ENCODE measurements at regions not wholly inside any gene's neighbourhood (a gene's known extent, or its start where the extent isn't known, plus 50 kb on each side); places are given as distances from the start of the nearest gene placed in this dataset.

DNA sequence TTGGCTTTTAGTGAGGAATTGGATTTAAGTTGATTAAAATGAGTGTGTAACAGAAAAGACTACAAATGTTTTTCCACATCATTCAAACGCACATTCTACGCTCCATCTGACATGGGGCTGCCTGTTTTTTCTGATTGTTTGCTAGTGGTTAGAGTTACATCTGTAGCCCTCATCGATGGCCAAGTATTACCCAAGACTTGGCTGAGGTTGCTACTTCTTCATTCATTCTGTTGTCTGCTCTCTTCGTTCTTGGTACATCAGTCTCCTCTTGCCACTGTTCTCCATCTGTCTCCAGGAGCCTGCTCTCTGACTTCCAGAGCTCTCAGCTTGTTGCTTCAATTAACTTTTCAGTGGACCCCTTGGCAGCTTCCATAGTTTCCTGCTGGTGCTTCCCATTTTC, 1844.6 kb upstream of the TENM3 start:
- TF ChIP-seq ZFX (IDR thresholded peaks at IDR 0.05) = no peak
- TF ChIP-seq, protein P1, sequence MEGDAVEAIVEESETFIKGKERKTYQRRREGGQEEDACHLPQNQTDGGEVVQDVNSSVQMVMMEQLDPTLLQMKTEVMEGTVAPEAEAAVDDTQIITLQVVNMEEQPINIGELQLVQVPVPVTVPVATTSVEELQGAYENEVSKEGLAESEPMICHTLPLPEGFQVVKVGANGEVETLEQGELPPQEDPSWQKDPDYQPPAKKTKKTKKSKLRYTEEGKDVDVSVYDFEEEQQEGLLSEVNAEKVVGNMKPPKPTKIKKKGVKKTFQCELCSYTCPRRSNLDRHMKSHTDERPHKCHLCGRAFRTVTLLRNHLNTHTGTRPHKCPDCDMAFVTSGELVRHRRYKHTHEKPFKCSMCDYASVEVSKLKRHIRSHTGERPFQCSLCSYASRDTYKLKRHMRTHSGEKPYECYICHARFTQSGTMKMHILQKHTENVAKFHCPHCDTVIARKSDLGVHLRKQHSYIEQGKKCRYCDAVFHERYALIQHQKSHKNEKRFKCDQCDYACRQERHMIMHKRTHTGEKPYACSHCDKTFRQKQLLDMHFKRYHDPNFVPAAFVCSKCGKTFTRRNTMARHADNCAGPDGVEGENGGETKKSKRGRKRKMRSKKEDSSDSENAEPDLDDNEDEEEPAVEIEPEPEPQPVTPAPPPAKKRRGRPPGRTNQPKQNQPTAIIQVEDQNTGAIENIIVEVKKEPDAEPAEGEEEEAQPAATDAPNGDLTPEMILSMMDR (conservative IDR thresholded peaks at IDR 0.05) = no peak
- no peak overlapping the region for H3K27ac ChIP-seq

GRCh38 chr4:180407275-180407885, 1835.8 kb upstream of the TENM3 start:
- no peak overlapping the region for H3K27ac ChIP-seq
- TF ChIP-seq, protein P1 (conservative IDR thresholded peaks at IDR 0.05) = no peak
- TF ChIP-seq ZFX (IDR thresholded peaks at IDR 0.05) = no peak

- TF ChIP-seq, protein P1 (conservative IDR thresholded peaks at IDR 0.05) = no peak
- TF ChIP-seq ZFX (IDR thresholded peaks at IDR 0.05) = no peak
- no peak overlapping the region for H3K27ac ChIP-seq
Observed at GRCh38 chr4:180418819-180419531, 1824.2 kb upstream of the TENM3 start.

DNA sequence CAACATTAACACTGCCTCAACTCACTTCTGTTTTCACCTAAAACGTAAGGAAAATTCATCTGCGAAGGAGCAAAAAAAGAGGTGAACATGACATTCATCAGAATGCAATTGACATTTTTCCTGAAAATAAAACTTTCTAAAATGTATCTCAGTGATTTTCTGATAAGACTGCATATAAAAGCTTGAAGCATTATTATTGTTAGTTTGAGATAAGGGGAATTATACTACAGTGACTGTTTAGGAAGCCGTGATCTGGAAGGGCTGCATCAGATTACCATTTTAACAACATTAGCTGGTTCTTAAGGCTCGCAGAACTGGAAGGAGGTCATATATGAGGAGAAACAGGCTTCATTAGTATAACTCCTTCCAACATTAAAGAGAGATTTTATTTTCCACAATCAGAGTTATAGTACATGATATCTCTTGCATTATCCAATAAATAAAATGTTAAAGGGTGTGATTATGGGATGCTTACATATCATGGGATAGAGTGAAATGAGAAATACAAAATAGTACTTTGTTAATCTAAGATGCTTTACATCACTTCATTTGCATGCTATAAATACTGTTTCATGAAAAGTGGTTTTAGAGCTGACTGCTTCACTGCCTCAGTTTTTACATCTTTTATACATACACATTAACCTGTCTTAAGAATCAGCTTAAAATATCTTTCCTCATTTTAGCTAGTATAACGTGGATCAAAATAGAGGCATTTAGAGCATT, 1820.1 kb upstream of the TENM3 start:
- TF ChIP-seq ZFX (IDR thresholded peaks at IDR 0.05) = no peak
- TF ChIP-seq, protein P1 (conservative IDR thresholded peaks at IDR 0.05) = no peak
- H3K27ac ChIP-seq = no peak overlapping the region

DNA sequence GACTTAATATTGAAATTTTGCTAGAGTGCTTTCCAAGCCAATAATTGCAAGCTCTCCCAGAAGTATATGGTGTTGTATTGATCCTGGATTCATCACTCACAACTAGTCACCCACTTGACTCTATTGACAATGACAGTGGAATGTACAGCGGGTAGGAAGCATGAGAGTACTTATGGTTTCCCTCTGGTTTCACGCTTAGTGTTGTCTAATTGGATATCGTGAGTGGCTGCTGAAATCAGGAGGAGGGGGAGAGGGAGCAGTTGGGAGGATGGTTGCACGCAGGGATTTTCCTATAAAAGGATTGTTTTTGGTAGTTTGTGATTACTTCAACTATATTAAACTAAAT, 1819.5 kb upstream of the TENM3 start:
- no peak overlapping the region for H3K27ac ChIP-seq
- TF ChIP-seq ZFX (IDR thresholded peaks at IDR 0.05) = no peak
- TF ChIP-seq, protein P1 (conservative IDR thresholded peaks at IDR 0.05) = no peak

DNA sequence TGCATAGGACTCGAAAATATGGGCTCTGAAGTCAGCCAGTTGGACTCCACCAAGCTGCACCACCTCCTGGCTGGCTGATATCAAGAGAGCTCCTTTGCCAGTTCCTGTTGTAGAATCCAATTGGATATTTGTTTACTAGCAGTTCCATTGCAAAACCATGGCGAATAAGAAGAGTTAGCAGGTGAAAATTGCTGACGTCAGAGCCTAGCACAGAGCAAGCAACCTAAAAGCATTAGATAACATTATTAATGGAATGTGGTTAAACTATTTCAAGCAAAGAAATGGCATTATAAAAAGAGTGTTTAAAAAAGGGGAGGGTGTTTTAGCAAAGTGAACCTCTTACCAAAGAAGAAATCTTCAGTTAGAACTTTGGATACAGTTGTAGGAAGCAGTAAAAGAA, 1816.3 kb upstream of the TENM3 start:
- no peak overlapping the region for H3K27ac ChIP-seq
- TF ChIP-seq ZFX (IDR thresholded peaks at IDR 0.05) = no peak
- TF ChIP-seq, protein P1 (conservative IDR thresholded peaks at IDR 0.05) = no peak

DNA sequence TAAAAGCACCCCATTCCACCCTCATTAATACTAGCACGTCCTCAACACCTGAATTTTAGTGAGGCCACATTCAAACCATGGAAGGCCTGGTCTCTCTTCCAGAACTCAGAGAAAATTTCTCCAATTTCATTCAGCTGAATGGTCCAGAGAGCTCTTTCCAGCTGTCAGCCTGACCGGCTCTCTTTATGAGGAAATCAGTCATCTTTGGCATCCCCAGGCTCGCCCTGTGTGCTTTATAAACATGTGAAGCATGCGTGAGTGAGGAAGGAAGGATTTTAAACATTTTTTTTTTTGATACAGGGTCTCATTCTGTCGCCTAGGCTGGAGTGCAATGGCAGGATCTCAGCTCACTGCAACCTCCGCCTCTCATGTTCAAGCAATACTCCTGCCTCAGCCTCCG, 1812.9 kb upstream of the TENM3 start:
- TF ChIP-seq, protein P1 (conservative IDR thresholded peaks at IDR 0.05) = no peak
- TF ChIP-seq ZFX (IDR thresholded peaks at IDR 0.05) = no peak
- no peak overlapping the region for H3K27ac ChIP-seq

Data from C4-2B (cell line).